ENCODE measurements at regions not wholly inside any gene's neighbourhood (a gene's known extent, or its start where the extent isn't known, plus 50 kb on each side); places are given as distances from the start of the nearest gene placed in this dataset.

DNA sequence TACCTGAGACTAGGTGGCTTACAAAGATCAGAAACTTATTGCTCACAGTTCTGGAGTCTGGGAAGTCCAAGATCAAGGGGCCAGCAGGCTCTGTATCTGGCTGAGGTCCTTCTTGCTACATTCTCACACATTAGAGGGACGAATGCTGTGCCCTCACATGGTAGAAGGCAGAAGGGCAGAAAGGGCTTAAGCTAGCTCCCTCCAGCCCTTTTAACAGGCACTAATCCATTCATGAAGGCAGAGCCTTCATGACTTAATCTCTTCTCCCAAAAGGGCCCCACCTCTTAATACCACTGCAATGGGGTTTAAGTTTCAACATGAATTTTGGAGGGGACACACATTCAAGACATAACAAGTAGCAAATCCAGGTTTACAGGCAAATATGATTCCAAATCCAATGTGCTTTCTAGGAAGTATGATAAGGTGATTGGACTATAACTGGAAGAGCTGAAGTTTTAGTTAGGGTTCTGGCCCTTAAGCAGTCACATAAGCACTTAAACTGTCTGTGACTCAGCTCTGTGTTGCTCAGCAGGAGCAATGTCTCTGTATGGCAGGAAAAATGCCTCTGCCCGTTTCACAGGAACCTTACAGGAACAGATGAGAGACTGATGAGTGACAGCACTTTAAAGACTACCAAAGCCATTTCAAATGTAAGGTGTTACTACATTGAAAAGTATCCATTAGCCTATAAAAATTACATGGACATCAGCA, 119.6 kb upstream of the PTPRM start:
- TF ChIP-seq, protein P1, sequence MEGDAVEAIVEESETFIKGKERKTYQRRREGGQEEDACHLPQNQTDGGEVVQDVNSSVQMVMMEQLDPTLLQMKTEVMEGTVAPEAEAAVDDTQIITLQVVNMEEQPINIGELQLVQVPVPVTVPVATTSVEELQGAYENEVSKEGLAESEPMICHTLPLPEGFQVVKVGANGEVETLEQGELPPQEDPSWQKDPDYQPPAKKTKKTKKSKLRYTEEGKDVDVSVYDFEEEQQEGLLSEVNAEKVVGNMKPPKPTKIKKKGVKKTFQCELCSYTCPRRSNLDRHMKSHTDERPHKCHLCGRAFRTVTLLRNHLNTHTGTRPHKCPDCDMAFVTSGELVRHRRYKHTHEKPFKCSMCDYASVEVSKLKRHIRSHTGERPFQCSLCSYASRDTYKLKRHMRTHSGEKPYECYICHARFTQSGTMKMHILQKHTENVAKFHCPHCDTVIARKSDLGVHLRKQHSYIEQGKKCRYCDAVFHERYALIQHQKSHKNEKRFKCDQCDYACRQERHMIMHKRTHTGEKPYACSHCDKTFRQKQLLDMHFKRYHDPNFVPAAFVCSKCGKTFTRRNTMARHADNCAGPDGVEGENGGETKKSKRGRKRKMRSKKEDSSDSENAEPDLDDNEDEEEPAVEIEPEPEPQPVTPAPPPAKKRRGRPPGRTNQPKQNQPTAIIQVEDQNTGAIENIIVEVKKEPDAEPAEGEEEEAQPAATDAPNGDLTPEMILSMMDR (IDR thresholded peaks at IDR 0.05) = no peak
- TF ChIP-seq, protein P2, sequence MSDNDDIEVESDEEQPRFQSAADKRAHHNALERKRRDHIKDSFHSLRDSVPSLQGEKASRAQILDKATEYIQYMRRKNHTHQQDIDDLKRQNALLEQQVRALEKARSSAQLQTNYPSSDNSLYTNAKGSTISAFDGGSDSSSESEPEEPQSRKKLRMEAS (CRISPR knock-in tag; IDR thresholded peaks at IDR 0.05) = no peak
- TF ChIP-seq ZNF416 (CRISPR knock-in tag; IDR thresholded peaks at IDR 0.05) (no peak), NR1H2 (CRISPR knock-in tag; IDR thresholded peaks at IDR 0.05) (no peak), FOXJ3 (CRISPR knock-in tag; IDR thresholded peaks at IDR 0.05; ENCODE audit: borderline replicate concordance) (no peak), ETV6 (CRISPR knock-in tag; IDR thresholded peaks at IDR 0.05) (no peak), NFYB (CRISPR knock-in tag; conservative IDR thresholded peaks at IDR 0.05; ENCODE audit: low read depth) (no peak), ATF1 (CRISPR knock-in tag; IDR thresholded peaks at IDR 0.05) (no peak), ZNF317 (CRISPR knock-in tag; IDR thresholded peaks at IDR 0.05; ENCODE audit: borderline replicate concordance, low read depth) (no peak)
- TF ChIP-seq, protein P3, sequence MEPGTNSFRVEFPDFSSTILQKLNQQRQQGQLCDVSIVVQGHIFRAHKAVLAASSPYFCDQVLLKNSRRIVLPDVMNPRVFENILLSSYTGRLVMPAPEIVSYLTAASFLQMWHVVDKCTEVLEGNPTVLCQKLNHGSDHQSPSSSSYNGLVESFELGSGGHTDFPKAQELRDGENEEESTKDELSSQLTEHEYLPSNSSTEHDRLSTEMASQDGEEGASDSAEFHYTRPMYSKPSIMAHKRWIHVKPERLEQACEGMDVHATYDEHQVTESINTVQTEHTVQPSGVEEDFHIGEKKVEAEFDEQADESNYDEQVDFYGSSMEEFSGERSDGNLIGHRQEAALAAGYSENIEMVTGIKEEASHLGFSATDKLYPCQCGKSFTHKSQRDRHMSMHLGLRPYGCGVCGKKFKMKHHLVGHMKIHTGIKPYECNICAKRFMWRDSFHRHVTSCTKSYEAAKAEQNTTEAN (CRISPR knock-in tag; IDR thresholded peaks at IDR 0.05) = no peak
- TF ChIP-seq, protein P4, sequence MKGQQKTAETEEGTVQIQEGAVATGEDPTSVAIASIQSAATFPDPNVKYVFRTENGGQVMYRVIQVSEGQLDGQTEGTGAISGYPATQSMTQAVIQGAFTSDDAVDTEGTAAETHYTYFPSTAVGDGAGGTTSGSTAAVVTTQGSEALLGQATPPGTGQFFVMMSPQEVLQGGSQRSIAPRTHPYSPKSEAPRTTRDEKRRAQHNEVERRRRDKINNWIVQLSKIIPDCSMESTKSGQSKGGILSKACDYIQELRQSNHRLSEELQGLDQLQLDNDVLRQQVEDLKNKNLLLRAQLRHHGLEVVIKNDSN (CRISPR knock-in tag; IDR thresholded peaks at IDR 0.05) = no peak
- TF ChIP-seq, protein P5, sequence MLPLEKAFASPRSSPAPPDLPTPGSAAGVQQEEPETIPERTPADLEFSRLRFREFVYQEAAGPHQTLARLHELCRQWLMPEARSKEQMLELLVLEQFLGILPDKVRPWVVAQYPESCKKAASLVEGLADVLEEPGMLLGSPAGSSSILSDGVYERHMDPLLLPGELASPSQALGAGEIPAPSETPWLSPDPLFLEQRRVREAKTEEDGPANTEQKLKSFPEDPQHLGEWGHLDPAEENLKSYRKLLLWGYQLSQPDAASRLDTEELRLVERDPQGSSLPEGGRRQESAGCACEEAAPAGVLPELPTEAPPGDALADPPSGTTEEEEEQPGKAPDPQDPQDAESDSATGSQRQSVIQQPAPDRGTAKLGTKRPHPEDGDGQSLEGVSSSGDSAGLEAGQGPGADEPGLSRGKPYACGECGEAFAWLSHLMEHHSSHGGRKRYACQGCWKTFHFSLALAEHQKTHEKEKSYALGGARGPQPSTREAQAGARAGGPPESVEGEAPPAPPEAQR (CRISPR knock-in tag; IDR thresholded peaks at IDR 0.05) = no peak
- TF ChIP-seq, protein P6, sequence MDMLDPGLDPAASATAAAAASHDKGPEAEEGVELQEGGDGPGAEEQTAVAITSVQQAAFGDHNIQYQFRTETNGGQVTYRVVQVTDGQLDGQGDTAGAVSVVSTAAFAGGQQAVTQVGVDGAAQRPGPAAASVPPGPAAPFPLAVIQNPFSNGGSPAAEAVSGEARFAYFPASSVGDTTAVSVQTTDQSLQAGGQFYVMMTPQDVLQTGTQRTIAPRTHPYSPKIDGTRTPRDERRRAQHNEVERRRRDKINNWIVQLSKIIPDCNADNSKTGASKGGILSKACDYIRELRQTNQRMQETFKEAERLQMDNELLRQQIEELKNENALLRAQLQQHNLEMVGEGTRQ (CRISPR knock-in tag; IDR thresholded peaks at IDR 0.05) = no peak
- TF ChIP-seq, protein P7, sequence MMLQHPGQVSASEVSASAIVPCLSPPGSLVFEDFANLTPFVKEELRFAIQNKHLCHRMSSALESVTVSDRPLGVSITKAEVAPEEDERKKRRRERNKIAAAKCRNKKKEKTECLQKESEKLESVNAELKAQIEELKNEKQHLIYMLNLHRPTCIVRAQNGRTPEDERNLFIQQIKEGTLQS (CRISPR knock-in tag; conservative IDR thresholded peaks at IDR 0.05) = no peak
